ENCODE measurements at regions not wholly inside any gene's neighbourhood (a gene's known extent, or its start where the extent isn't known, plus 50 kb on each side); places are given as distances from the start of the nearest gene placed in this dataset.

DNA sequence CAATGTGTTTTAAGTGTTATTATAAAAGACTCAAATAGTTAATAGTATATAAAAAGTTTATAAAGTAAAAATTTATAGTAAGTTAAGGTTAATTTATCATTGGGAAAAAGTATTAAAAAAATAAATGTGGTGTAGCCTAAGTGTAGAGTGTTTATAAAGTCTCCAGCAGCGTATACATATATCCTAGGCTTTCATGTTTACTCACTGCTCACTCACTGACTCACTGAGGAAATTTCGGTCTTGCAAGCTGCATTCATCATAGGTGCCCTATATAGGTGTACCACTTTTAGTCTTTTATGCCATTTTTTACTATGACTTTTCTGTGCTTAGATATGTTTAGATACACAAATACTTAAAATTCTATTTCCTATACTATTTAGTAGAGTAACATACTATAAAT lies 866.0 kb downstream of the CBLN2 start:
- H3K23ac ChIP-seq (ENCODE audit: low read length): no peak overlapping the region
- no peak overlapping the region for H4K5ac ChIP-seq (ENCODE audit: low read length)
- H3K4me2 ChIP-seq (ENCODE audit: low read length): no peak overlapping the region
- no peak overlapping the region for H3K4ac ChIP-seq (ENCODE audit: low read depth, low read length)
- no peak overlapping the region for H3K18ac ChIP-seq (ENCODE audit: low read length)
- no peak overlapping the region for H3K4me3 ChIP-seq (ENCODE audit: low read length)
- H3K4me1 ChIP-seq (ENCODE audit: control insufficient read depth, low read depth, low read length): no peaks in the 10 kb centered on the region
- H3K9ac ChIP-seq (ENCODE audit: low read length): no peak overlapping the region
- H3K79me1 ChIP-seq (ENCODE audit: low read length): no peaks in the 10 kb centered on the region
- WGBS (ENCODE audit: extremely low coverage, insufficient coverage, low lambda C conversion rate): no CpG with 5 or more reads among the region's 2 CpGs
- no peak overlapping the region for H2AK5ac ChIP-seq (ENCODE audit: low read length)
- no peak overlapping the region for H2BK15ac ChIP-seq (replicated peaks; ENCODE audit: low read depth)
- no peak overlapping the region for H3K56ac ChIP-seq (ENCODE audit: low read length)
- H3K27me3 ChIP-seq (ENCODE audit: insufficient read depth, low read length, poor library complexity): no peaks in the 10 kb centered on the region
- no peaks in the 10 kb centered on the region for H3K79me2 ChIP-seq (ENCODE audit: control insufficient read depth, insufficient read depth, low read length)
- H2BK120ac ChIP-seq (ENCODE audit: low read depth, low read length): no peak overlapping the region
- no peaks in the 10 kb centered on the region for H3K36me3 ChIP-seq (ENCODE audit: control insufficient read depth, insufficient read depth, low read length)
- no peak overlapping the region for H4K8ac ChIP-seq (ENCODE audit: low read depth, low read length)
- H2BK5ac ChIP-seq (ENCODE audit: low read length): no peak overlapping the region
- no peak for DNase-seq
- H3K27ac ChIP-seq (ENCODE audit: low read depth, low read length): no peak overlapping the region

DNA sequence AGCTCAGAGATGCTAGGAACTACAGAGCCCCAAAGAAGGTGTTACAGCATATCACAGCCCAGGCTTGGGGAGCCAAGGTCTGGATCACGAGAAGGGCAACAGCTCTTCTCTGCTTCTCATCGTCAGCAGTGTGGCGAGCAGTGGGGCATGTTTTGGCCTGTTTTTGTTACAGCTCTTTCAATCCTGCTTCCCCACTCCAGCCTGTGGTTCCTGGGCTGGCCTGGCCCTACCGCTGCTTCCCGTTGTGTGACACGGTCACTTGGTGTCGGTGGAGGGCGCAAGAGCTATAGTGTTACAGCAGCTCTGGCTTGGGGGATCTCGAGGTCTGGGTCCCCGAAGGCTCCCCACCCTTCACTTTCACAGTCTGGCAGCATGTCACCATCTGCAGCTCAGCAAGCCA lies 870.2 kb downstream of the CBLN2 start:
- H4K8ac ChIP-seq (ENCODE audit: low read depth, low read length): no peak overlapping the region
- no peak overlapping the region for H3K27ac ChIP-seq (ENCODE audit: low read depth, low read length)
- H4K5ac ChIP-seq (ENCODE audit: low read length): no peak overlapping the region
- no peak overlapping the region for H3K56ac ChIP-seq (ENCODE audit: low read length)
- H3K4me3 ChIP-seq (ENCODE audit: low read length): no peak overlapping the region
- no peak overlapping the region for H2BK120ac ChIP-seq (ENCODE audit: low read depth, low read length)
- no peaks in the 10 kb centered on the region for H3K27me3 ChIP-seq (ENCODE audit: insufficient read depth, low read length, poor library complexity)
- H3K4ac ChIP-seq (ENCODE audit: low read depth, low read length): no peak overlapping the region
- H2BK5ac ChIP-seq (ENCODE audit: low read length): no peak overlapping the region
- no peak for DNase-seq
- no peaks in the 10 kb centered on the region for H3K4me1 ChIP-seq (ENCODE audit: control insufficient read depth, low read depth, low read length)
- no peaks in the 10 kb centered on the region for H3K79me1 ChIP-seq (ENCODE audit: low read length)
- no peak overlapping the region for H3K23ac ChIP-seq (ENCODE audit: low read length)
- WGBS (ENCODE audit: extremely low coverage, insufficient coverage, low lambda C conversion rate): no CpG with 5 or more reads among the region's 10 CpGs
- H2AK5ac ChIP-seq (ENCODE audit: low read length): no peak overlapping the region
- H3K79me2 ChIP-seq (ENCODE audit: control insufficient read depth, insufficient read depth, low read length): no peaks in the 10 kb centered on the region
- no peaks in the 10 kb centered on the region for H3K36me3 ChIP-seq (ENCODE audit: control insufficient read depth, insufficient read depth, low read length)
- H3K4me2 ChIP-seq (ENCODE audit: low read length): no peak overlapping the region
- no peak overlapping the region for H3K18ac ChIP-seq (ENCODE audit: low read length)
- H3K9ac ChIP-seq (ENCODE audit: low read length): no peak overlapping the region
- no peak overlapping the region for H2BK15ac ChIP-seq (replicated peaks; ENCODE audit: low read depth)

DNA sequence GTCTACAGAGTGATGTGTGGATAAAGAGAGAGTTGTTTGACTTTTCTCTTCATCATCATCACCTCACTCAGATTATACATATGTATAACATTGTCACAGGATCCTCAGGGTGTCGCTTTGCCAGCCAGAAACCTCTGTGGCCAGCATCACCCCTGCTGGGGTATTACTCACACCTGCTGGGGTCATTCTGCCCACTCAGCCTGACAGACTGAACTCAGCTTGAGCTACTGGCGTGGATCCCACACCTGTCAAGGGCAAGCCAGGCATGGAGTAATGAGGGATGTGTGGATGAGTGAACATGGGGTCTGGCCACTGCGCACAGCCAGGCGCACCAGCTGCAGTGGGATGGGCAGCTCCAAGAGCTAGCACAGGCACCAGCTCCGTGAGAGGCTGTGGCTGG lies 870.6 kb downstream of the CBLN2 start:
- no peaks in the 10 kb centered on the region for H3K79me1 ChIP-seq (ENCODE audit: low read length)
- no peak overlapping the region for H3K18ac ChIP-seq (ENCODE audit: low read length)
- H3K9ac ChIP-seq (ENCODE audit: low read length): no peak overlapping the region
- no peak overlapping the region for H4K5ac ChIP-seq (ENCODE audit: low read length)
- no peaks in the 10 kb centered on the region for H3K79me2 ChIP-seq (ENCODE audit: control insufficient read depth, insufficient read depth, low read length)
- H3K27ac ChIP-seq (ENCODE audit: low read depth, low read length): no peak overlapping the region
- no peaks in the 10 kb centered on the region for H3K4me1 ChIP-seq (ENCODE audit: control insufficient read depth, low read depth, low read length)
- no peaks in the 10 kb centered on the region for H3K36me3 ChIP-seq (ENCODE audit: control insufficient read depth, insufficient read depth, low read length)
- no peak overlapping the region for H3K4me3 ChIP-seq (ENCODE audit: low read length)
- H3K27me3 ChIP-seq (ENCODE audit: insufficient read depth, low read length, poor library complexity): no peaks in the 10 kb centered on the region
- no peak overlapping the region for H3K4me2 ChIP-seq (ENCODE audit: low read length)
- no peak overlapping the region for H4K8ac ChIP-seq (ENCODE audit: low read depth, low read length)
- H2BK5ac ChIP-seq (ENCODE audit: low read length): no peak overlapping the region
- no peak overlapping the region for H2BK120ac ChIP-seq (ENCODE audit: low read depth, low read length)
- DNase-seq: no peak
- WGBS (ENCODE audit: extremely low coverage, insufficient coverage, low lambda C conversion rate): no CpG with 5 or more reads among the region's 5 CpGs
- no peak overlapping the region for H2AK5ac ChIP-seq (ENCODE audit: low read length)
- H3K56ac ChIP-seq (ENCODE audit: low read length): no peak overlapping the region
- H3K23ac ChIP-seq (ENCODE audit: low read length): no peak overlapping the region
- no peak overlapping the region for H2BK15ac ChIP-seq (replicated peaks; ENCODE audit: low read depth)
- H3K4ac ChIP-seq (ENCODE audit: low read depth, low read length): no peak overlapping the region

GRCh38 chr18:71666481-71666880 lies 877.7 kb downstream of the CBLN2 start:
- H3K56ac ChIP-seq (ENCODE audit: low read length): no peak overlapping the region
- no CpG with 5 or more reads among the region's 2 CpGs for WGBS (ENCODE audit: extremely low coverage, insufficient coverage, low lambda C conversion rate)
- H2AK5ac ChIP-seq (ENCODE audit: low read length): no peak overlapping the region

DNA sequence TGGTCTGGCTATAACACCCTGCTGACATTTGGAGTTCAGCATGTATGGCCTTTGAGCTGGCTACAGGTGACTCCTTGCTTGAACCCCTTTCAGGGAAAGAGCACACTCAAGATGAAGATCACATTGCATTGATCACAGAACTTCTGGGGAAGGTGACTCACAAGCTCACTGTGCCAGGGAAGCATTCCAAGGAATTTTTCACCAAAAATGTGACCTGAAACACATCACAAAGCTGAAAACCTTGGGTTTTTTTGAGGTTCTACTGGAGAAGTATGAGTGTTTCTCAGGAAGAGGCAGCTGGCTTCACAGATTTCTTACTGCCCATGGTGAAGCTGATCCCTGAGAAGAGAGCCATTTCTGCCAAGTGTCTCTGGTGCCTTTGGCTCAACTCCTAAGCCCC lies 879.0 kb downstream of the CBLN2 start:
- H4K8ac ChIP-seq (ENCODE audit: low read depth, low read length): no peak overlapping the region
- H2AK5ac ChIP-seq (ENCODE audit: low read length): no peak overlapping the region
- H3K79me1 ChIP-seq (ENCODE audit: low read length): no peaks in the 10 kb centered on the region
- no peaks in the 10 kb centered on the region for H3K36me3 ChIP-seq (ENCODE audit: control insufficient read depth, insufficient read depth, low read length)
- H4K5ac ChIP-seq (ENCODE audit: low read length): no peak overlapping the region
- DNase-seq: peak; percentile 13
- H3K23ac ChIP-seq (ENCODE audit: low read length): no peak overlapping the region
- H2BK5ac ChIP-seq (ENCODE audit: low read length): no peak overlapping the region
- H3K4me3 ChIP-seq (ENCODE audit: low read length): no peak overlapping the region
- H3K4me1 ChIP-seq (ENCODE audit: control insufficient read depth, low read depth, low read length): no peaks in the 10 kb centered on the region
- H3K18ac ChIP-seq (ENCODE audit: low read length): no peak overlapping the region
- H3K79me2 ChIP-seq (ENCODE audit: control insufficient read depth, insufficient read depth, low read length): no peaks in the 10 kb centered on the region
- H2BK120ac ChIP-seq (ENCODE audit: low read depth, low read length): no peak overlapping the region
- no peak overlapping the region for H3K4me2 ChIP-seq (ENCODE audit: low read length)
- H2BK15ac ChIP-seq (replicated peaks; ENCODE audit: low read depth): no peak overlapping the region
- no peak overlapping the region for H3K27ac ChIP-seq (ENCODE audit: low read depth, low read length)
- no peak overlapping the region for H3K56ac ChIP-seq (ENCODE audit: low read length)
- no peak overlapping the region for H3K4ac ChIP-seq (ENCODE audit: low read depth, low read length)
- no peaks in the 10 kb centered on the region for H3K27me3 ChIP-seq (ENCODE audit: insufficient read depth, low read length, poor library complexity)
- no peak overlapping the region for H3K9ac ChIP-seq (ENCODE audit: low read length)

More at GRCh38 chr18:71666481-71666880, 877.7 kb downstream of the CBLN2 start:
- Histone ChIP-seq H3K4me2 (ENCODE audit: low read length) (no peak overlapping the region), H3K79me1 (ENCODE audit: low read length) (no peaks in the 10 kb centered on the region), H3K79me2 (ENCODE audit: control insufficient read depth, insufficient read depth, low read length) (no peaks in the 10 kb centered on the region), H4K8ac (ENCODE audit: low read depth, low read length) (no peak overlapping the region), H2BK15ac (replicated peaks; ENCODE audit: low read depth) (no peak overlapping the region), H3K23ac (ENCODE audit: low read length) (no peak overlapping the region), H2BK5ac (ENCODE audit: low read length) (no peak overlapping the region), H2BK120ac (ENCODE audit: low read depth, low read length) (no peak overlapping the region), H3K4ac (ENCODE audit: low read depth, low read length) (no peak overlapping the region), H3K9ac (ENCODE audit: low read length) (no peak overlapping the region), H4K5ac (ENCODE audit: low read length) (no peak overlapping the region), H3K4me1 (ENCODE audit: control insufficient read depth, low read depth, low read length) (no peaks in the 10 kb centered on the region), H3K4me3 (ENCODE audit: low read length) (no peak overlapping the region), H3K18ac (ENCODE audit: low read length) (no peak overlapping the region), H3K36me3 (ENCODE audit: control insufficient read depth, insufficient read depth, low read length) (no peaks in the 10 kb centered on the region), H3K27me3 (ENCODE audit: insufficient read depth, low read length, poor library complexity) (no peaks in the 10 kb centered on the region), H3K27ac (ENCODE audit: low read depth, low read length) (no peak overlapping the region)
- no peak for DNase-seq

DNA sequence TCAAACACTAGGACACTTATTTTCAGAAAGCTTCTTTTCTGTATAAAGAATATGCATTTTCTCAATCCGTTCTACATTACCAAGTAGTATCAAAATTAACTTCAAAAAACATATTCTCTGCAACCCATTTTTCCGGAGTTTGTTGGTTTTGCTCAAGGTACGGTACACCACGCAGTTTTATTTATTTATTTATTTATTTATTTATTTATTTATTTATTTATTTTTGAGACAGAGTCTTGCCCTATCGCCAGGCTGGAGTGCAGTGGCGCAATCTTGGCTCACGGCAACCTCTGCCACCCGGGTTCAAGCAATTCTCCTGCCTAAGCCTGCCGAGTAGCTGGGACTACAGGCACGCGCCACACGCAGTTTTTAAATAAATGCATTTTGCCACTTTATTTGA lies 900.3 kb downstream of the CBLN2 start:
- Histone ChIP-seq H4K8ac (ENCODE audit: low read depth, low read length) (no peak overlapping the region), H3K4me1 (ENCODE audit: control insufficient read depth, low read depth, low read length) (no peaks in the 10 kb centered on the region), H3K56ac (ENCODE audit: low read length) (no peak overlapping the region), H4K5ac (ENCODE audit: low read length) (no peak overlapping the region), H3K27ac (ENCODE audit: low read depth, low read length) (no peak overlapping the region), H3K23ac (ENCODE audit: low read length) (no peak overlapping the region), H2BK5ac (ENCODE audit: low read length) (no peak overlapping the region), H3K79me1 (ENCODE audit: low read length) (no peaks in the 10 kb centered on the region), H2BK120ac (ENCODE audit: low read depth, low read length) (no peak overlapping the region), H3K4me2 (ENCODE audit: low read length) (no peak overlapping the region), H3K18ac (ENCODE audit: low read length) (no peak overlapping the region), H3K79me2 (ENCODE audit: control insufficient read depth, insufficient read depth, low read length) (no peaks in the 10 kb centered on the region), H3K9ac (ENCODE audit: low read length) (no peak overlapping the region), H3K27me3 (ENCODE audit: insufficient read depth, low read length, poor library complexity) (no peaks in the 10 kb centered on the region), H2AK5ac (ENCODE audit: low read length) (no peak overlapping the region), H3K4me3 (ENCODE audit: low read length) (no peak overlapping the region), H3K36me3 (ENCODE audit: control insufficient read depth, insufficient read depth, low read length) (no peaks in the 10 kb centered on the region), H2BK15ac (replicated peaks; ENCODE audit: low read depth) (no peak overlapping the region), H3K4ac (ENCODE audit: low read depth, low read length) (no peak overlapping the region)
- WGBS (ENCODE audit: extremely low coverage, insufficient coverage, low lambda C conversion rate): no CpG with 5 or more reads among the region's 12 CpGs
- no peak for DNase-seq
